Central memory CD8-positive, alpha-beta T cell (primary cell): ENCODE measurements at regions not wholly inside any gene's neighbourhood (a gene's known extent, or its start where the extent isn't known, plus 50 kb on each side); places are given as distances from the start of the nearest gene placed in this dataset.
"Not testable (repeated sequence)": the region's sequence is repeated elsewhere in the genome, so short reads cannot be mapped to it uniquely, and the experiment has no call there.

Source experiments
- ATAC-seq: fragments of 150-1000 bp; cut with Tn5 transposase; replicated peaks from 2 replicates; pipeline ENCODE4 v1.10.0; 2022; ENCODE audit warnings: mild to moderate bottlenecking, moderate FRiP score, moderate number of reproducible peaks; ENCODE audit not compliant: poor library complexity, severe bottlenecking; ENCODE audit errors: extremely low read depth
- DNase-seq, 2 donors: peaks; one replicate each; pipeline ENCODE4 v3.0.0; 2021; ENCODE audit warnings: low spot score in 2 of 2
- H3K27ac Mint-ChIP-seq: one replicate; pipeline ENCODE4 v1.8.0; 2022; ENCODE audit warnings: low read depth, mild to moderate bottlenecking, moderate library complexity, mixed read lengths
- H3K27me3 Mint-ChIP-seq: one replicate; pipeline ENCODE4 v1.8.0; 2022; ENCODE audit warnings: mixed read lengths
- H3K36me3 Mint-ChIP-seq: one replicate; pipeline ENCODE4 v1.8.0; 2022; ENCODE audit warnings: mild to moderate bottlenecking, moderate library complexity, mixed read lengths; ENCODE audit not compliant: insufficient read depth
- H3K4me1 Mint-ChIP-seq: one replicate; pipeline ENCODE4 v1.8.0; 2022; ENCODE audit warnings: mixed read lengths
- H3K4me3 Mint-ChIP-seq: one replicate; pipeline ENCODE4 v1.8.0; 2022; ENCODE audit warnings: mild to moderate bottlenecking, moderate library complexity, mixed read lengths
- H3K9me3 Mint-ChIP-seq: one replicate; pipeline ENCODE4 v1.8.0; 2022; ENCODE audit warnings: mixed read lengths

DNA sequence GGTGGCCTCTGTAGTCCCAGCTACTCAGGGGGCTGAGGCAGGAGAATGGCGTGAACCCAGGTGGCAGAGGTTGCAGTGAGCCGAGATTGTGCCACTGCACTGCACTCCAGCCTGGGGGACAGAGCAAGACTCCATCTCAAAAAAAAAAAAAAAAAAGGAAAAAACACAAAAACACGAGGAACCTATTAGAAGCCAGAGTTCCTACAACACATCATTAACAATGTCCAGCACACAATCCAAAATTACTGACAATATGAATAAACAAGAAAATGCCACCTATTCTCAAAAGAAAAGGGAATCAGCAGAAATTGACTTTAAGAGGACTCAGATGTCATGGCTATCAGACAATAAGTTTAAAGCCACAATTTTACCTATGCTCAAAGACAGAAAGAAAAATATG, 57.3 kb upstream of the HS3ST3A1 start:
- not testable (repeated sequence) for ATAC-seq, H3K4me1 Mint-ChIP-seq, DNase-seq, H3K36me3 Mint-ChIP-seq, H3K27ac Mint-ChIP-seq, H3K4me3 Mint-ChIP-seq, H3K9me3 Mint-ChIP-seq
- peaks cover 24% of the 10 kb centered on the region for H3K27me3 Mint-ChIP-seq

- H3K4me1 Mint-ChIP-seq: no peaks in the 10 kb centered on the region
- no peak for DNase-seq
- H3K27me3 Mint-ChIP-seq: peaks cover 48% of the 10 kb centered on the region
- H3K9me3 Mint-ChIP-seq: peaks cover 24% of the 10 kb centered on the region
- no peak for ATAC-seq
- H3K36me3 Mint-ChIP-seq: no peaks in the 10 kb centered on the region
- H3K4me3 Mint-ChIP-seq: no peak overlapping the region
- H3K27ac Mint-ChIP-seq: no peak overlapping the region
These were observed 64.3 kb upstream of the HS3ST3A1 start for GRCh38 chr17:13665872-13666635.

GRCh38 chr17:13671341-13671740, 69.6 kb upstream of the HS3ST3A1 start:
- H3K4me3 Mint-ChIP-seq: no peak overlapping the region
- H3K9me3 Mint-ChIP-seq: peaks cover 24% of the 10 kb centered on the region
- no peak overlapping the region for H3K27ac Mint-ChIP-seq
- H3K27me3 Mint-ChIP-seq: peaks cover 75% of the 10 kb centered on the region
- ATAC-seq: no peak
- H3K4me1 Mint-ChIP-seq: no peaks in the 10 kb centered on the region
- DNase-seq: no peak
- no peaks in the 10 kb centered on the region for H3K36me3 Mint-ChIP-seq

GRCh38 chr17:13671771-13672170, 70.0 kb upstream of the HS3ST3A1 start:
- peaks cover 24% of the 10 kb centered on the region for H3K9me3 Mint-ChIP-seq
- no peaks in the 10 kb centered on the region for H3K4me1 Mint-ChIP-seq
- DNase-seq: no peak
- no peak overlapping the region for H3K4me3 Mint-ChIP-seq
- no peaks in the 10 kb centered on the region for H3K36me3 Mint-ChIP-seq
- H3K27ac Mint-ChIP-seq: no peak overlapping the region
- ATAC-seq: no peak
- H3K27me3 Mint-ChIP-seq: peaks cover 75% of the 10 kb centered on the region

DNA sequence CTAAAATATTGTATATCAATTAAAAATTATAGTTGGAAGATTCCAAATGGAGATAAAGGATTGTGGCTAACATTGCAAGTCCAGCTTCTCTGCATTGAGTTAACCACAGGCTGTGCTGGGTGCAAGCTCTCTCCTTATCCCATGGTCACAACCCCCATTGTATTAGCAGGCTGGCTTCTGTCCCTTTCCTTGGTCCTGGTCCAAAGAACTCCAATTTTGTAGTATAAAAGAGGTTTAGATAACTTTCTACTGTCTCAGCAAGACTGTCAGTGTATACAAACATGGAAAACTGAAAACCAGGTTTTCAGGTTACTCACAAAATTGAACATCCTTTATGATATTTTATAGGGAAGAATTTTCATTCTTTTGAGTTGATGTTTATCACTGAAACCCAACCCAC, 76.6 kb upstream of the HS3ST3A1 start:
- Mint-ChIP-seq H3K27ac (no peak overlapping the region), H3K4me1 (no peaks in the 10 kb centered on the region), H3K9me3 (no peaks in the 10 kb centered on the region), H3K4me3 (no peak overlapping the region), H3K27me3 (peaks cover 42% of the 10 kb centered on the region), H3K36me3 (no peaks in the 10 kb centered on the region)
- no peak for ATAC-seq
- no peak for DNase-seq

DNA sequence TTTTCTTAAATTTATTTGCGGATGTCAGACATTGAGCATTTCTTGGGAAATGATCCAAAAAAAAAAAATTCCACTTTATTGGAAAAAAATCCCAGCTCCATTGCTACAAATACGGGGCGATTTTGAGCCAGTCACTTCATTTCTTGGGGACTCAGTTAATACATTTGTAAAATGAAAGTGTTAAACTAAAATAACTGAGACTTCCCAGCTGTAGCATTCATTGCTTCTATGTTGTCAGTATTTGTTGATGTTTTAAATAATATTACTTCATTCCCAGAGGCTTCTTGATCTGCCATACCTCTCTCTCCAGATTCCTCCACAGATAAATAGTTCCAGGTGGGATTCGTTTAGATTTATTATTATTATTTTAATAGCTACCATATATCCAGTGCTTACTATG, 77.1 kb upstream of the HS3ST3A1 start:
- no peaks in the 10 kb centered on the region for H3K4me1 Mint-ChIP-seq
- peaks cover 42% of the 10 kb centered on the region for H3K27me3 Mint-ChIP-seq
- no peak overlapping the region for H3K4me3 Mint-ChIP-seq
- ATAC-seq (no peak), DNase-seq (no peak)
- no peaks in the 10 kb centered on the region for H3K36me3 Mint-ChIP-seq
- H3K9me3 Mint-ChIP-seq: no peaks in the 10 kb centered on the region
- H3K27ac Mint-ChIP-seq: no peak overlapping the region

DNA sequence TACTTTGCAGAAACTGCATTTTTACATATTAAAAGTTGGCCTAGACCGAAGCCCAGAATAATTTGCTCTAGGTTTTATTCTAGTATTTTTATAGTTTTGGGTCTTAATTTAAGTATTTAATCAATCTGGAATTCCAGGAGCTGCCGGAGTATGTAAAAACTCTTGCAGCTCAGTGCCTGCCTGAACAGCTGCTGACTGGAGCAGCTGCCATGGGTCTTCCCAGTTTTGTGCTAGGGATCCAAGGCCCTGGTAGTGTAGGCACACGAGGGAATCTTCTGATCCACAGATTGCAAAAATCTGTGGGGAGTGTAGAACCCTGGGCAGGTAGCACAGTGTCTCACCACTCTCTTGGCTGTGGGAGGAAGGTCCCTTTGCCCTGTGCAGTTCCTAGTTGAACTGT, 87.0 kb upstream of the HS3ST3A1 start:
- DNase-seq (no peak), ATAC-seq (no peak)
- Mint-ChIP-seq H3K27me3 (peaks cover 23% of the 10 kb centered on the region), H3K27ac (no peak overlapping the region), H3K4me3 (no peak overlapping the region), H3K9me3 (no peaks in the 10 kb centered on the region), H3K4me1 (no peaks in the 10 kb centered on the region), H3K36me3 (no peaks in the 10 kb centered on the region)

DNA sequence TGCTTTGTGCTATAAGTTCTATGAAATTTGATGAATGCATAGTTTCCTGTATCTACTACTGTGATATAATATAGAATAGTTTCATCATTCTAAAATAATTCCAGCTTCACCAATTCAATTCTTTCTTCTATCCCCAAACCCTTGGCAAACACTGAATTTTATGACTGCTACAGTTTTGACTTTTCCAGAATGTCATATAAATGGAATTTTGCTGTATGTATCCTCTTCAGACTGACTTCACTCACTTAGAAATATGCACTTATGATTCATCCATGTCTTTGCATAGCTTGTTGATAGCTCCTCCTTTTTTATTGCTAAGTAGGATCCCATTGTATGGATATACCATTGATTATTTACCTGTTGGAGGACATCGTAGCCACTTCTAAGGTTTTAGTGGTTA, 89.1 kb upstream of the HS3ST3A1 start:
- H3K36me3 Mint-ChIP-seq: no peaks in the 10 kb centered on the region
- peaks cover 16% of the 10 kb centered on the region for H3K27me3 Mint-ChIP-seq
- no peaks in the 10 kb centered on the region for H3K9me3 Mint-ChIP-seq
- H3K4me3 Mint-ChIP-seq: no peak overlapping the region
- H3K4me1 Mint-ChIP-seq: no peaks in the 10 kb centered on the region
- ATAC-seq (no peak), DNase-seq (no peak)
- no peak overlapping the region for H3K27ac Mint-ChIP-seq

- no peak overlapping the region for H3K4me3 Mint-ChIP-seq
- peaks cover 5% of the 10 kb centered on the region for H3K9me3 Mint-ChIP-seq
- H3K27me3 Mint-ChIP-seq: peaks cover 42% of the 10 kb centered on the region
- no peaks in the 10 kb centered on the region for H3K36me3 Mint-ChIP-seq
- ATAC-seq (no peak), DNase-seq (no peak)
- H3K4me1 Mint-ChIP-seq: no peaks in the 10 kb centered on the region
- no peak overlapping the region for H3K27ac Mint-ChIP-seq
These were observed 93.2 kb upstream of the HS3ST3A1 start for GRCh38 chr17:13694934-13695333.

- Mint-ChIP-seq H3K36me3 (no peaks in the 10 kb centered on the region), H3K4me1 (no peaks in the 10 kb centered on the region), H3K4me3 (no peak overlapping the region), H3K9me3 (peaks cover 5% of the 10 kb centered on the region), H3K27ac (no peak overlapping the region), H3K27me3 (peaks cover 47% of the 10 kb centered on the region)
- ATAC-seq (no peak), DNase-seq (no peak)
These were observed 97.1 kb upstream of the HS3ST3A1 start for GRCh38 chr17:13698832-13699231.

- peaks cover 5% of the 10 kb centered on the region for H3K9me3 Mint-ChIP-seq
- no peak for ATAC-seq
- H3K27ac Mint-ChIP-seq: no peak overlapping the region
- H3K4me1 Mint-ChIP-seq: no peaks in the 10 kb centered on the region
- no peaks in the 10 kb centered on the region for H3K36me3 Mint-ChIP-seq
- no peak for DNase-seq
- H3K4me3 Mint-ChIP-seq: no peak overlapping the region
- peaks cover 50% of the 10 kb centered on the region for H3K27me3 Mint-ChIP-seq
These were observed 97.5 kb upstream of the HS3ST3A1 start for GRCh38 chr17:13699261-13699660.

DNA sequence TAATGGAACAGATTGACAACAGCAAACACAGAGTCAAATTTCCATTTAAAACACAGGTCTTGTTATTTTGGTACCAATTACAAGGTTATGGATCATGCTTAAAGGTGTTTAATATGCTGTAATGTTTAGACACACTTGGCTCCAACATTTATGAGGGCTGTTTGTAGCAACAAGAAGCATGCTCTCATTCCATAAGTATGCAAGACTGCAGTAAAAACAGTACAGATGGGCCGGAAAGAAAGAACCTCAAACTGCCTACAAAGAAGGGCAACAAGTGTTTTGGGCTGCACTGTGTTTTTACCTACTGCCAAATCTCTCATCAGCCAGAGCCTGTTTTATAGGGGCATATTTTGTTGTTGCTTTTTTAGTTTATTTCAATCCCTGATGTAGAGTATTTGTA, 100.5 kb upstream of the HS3ST3A1 start:
- Mint-ChIP-seq H3K9me3 (peaks cover 5% of the 10 kb centered on the region), H3K36me3 (no peaks in the 10 kb centered on the region), H3K27ac (no peak overlapping the region), H3K27me3 (peaks cover 61% of the 10 kb centered on the region), H3K4me1 (no peaks in the 10 kb centered on the region), H3K4me3 (no peak overlapping the region)
- ATAC-seq (no peak), DNase-seq (no peak)

DNA sequence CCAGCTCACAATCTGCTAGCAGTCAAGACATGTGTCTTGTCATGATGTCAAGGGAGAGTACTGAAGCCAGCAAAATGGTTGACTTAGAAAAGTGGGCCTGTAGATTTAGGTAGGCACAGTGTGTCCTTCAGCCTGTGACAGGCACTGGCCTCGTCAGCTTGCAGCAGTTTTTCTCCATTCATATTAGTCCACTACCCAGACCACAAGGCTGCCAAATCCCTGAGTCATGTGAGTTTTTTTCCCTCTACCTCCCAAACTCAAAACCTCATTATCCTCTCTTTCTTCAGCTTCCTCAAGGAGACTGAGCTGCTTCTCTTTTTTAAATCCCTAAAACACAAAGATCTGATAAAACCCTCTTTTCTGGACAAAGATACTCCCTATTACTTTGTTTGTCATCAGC, 102.6 kb upstream of the HS3ST3A1 start:
- no peaks in the 10 kb centered on the region for H3K9me3 Mint-ChIP-seq
- no peak for DNase-seq
- no peak for ATAC-seq
- peaks cover 1% of the 10 kb centered on the region for H3K36me3 Mint-ChIP-seq
- H3K27ac Mint-ChIP-seq: no peak overlapping the region
- no peak overlapping the region for H3K4me3 Mint-ChIP-seq
- no peaks in the 10 kb centered on the region for H3K4me1 Mint-ChIP-seq
- peaks cover 40% of the 10 kb centered on the region for H3K27me3 Mint-ChIP-seq
